Keratinocyte (primary cell): ENCODE measurements at regions not wholly inside any gene's neighbourhood (a gene's known extent, or its start where the extent isn't known, plus 50 kb on each side); places are given as distances from the start of the nearest gene placed in this dataset.

Source experiments
- DNase-seq: peaks from one replicate; pipeline ENCODE4 v3.0.0-alpha.2; 2011; ENCODE audit warnings: low read depth, missing footprints, low spot score
- FAIRE-seq: peaks from 2 replicates; lab custom pipeline; 2011; peaks lifted over from hg19 to GRCh38; lab: Jason Lieb, UNC
- H2AFZ ChIP-seq: 2 replicates; pipeline ENCODE4 v1.6.0; 2012; ENCODE audit warnings: low read length, control low read depth, inconsistent platforms; ENCODE audit not compliant: control insufficient read depth
- H3K27ac ChIP-seq: 2 replicates; pipeline ENCODE4 v1.5.1; 2011; ENCODE audit warnings: low read length; ENCODE audit not compliant: control insufficient read depth, insufficient read depth
- H3K27me3 ChIP-seq: 3 replicates; pipeline ENCODE4 v1.6.0; 2011; ENCODE audit warnings: low read length; ENCODE audit not compliant: control insufficient read depth, insufficient read depth; ENCODE audit errors: extremely low read depth
- H3K36me3 ChIP-seq, 2 experiments: 2 replicates in 1 of 2; 3 replicates in 1 of 2; pipeline ENCODE4 v1.5.1; 2011; ENCODE audit warnings: low read length in 2 of 2, mild to moderate bottlenecking in 1 of 2; ENCODE audit not compliant: control insufficient read depth in 2 of 2, insufficient read depth in 2 of 2; ENCODE audit errors: extremely low read depth in 1 of 2
- H3K4me1 ChIP-seq: 3 replicates; pipeline ENCODE4 v1.5.1; 2011; ENCODE audit warnings: low read length; ENCODE audit not compliant: control insufficient read depth, insufficient read depth; ENCODE audit errors: extremely low read depth
- H3K4me2 ChIP-seq: 3 replicates; pipeline ENCODE4 v1.6.0; 2011; ENCODE audit warnings: low read depth, low read length; ENCODE audit not compliant: control insufficient read depth, insufficient read depth; ENCODE audit errors: extremely low read depth
- H3K4me3 ChIP-seq, 3 experiments: fragments of 200-600 bp in 1 of 3; sonication (generic) in 1 of 3; 2 replicates in 2 of 3; 3 replicates in 1 of 3; pipeline ENCODE4 v1.5.1; 2011 to 2016; ENCODE audit warnings: low read length in 3 of 3, mild to moderate bottlenecking in 3 of 3, control low read depth in 2 of 3, inconsistent platforms in 1 of 3, low read depth in 1 of 3, mixed read lengths in 1 of 3, mixed run types in 1 of 3, moderate library complexity in 1 of 3; ENCODE audit not compliant: control insufficient read depth in 2 of 3, insufficient read depth in 2 of 3; ENCODE audit errors: extremely low read depth in 1 of 3
- H3K79me2 ChIP-seq: 2 replicates; pipeline ENCODE4 v1.6.0; 2012; ENCODE audit warnings: low read length; ENCODE audit not compliant: control insufficient read depth, insufficient read depth
- H3K9ac ChIP-seq: 3 replicates; pipeline ENCODE4 v1.6.0; 2011; ENCODE audit warnings: low read length; ENCODE audit not compliant: control insufficient read depth, insufficient read depth; ENCODE audit errors: extremely low read depth
- H3K9me1 ChIP-seq: 3 replicates; pipeline ENCODE4 v1.6.0; 2011; ENCODE audit warnings: low read length; ENCODE audit not compliant: control insufficient read depth, insufficient read depth; ENCODE audit errors: extremely low read depth
- H3K9me3 ChIP-seq: 2 replicates; pipeline ENCODE4 v1.5.1; 2012; ENCODE audit warnings: low read depth, low read length; ENCODE audit not compliant: control insufficient read depth
- H4K20me1 ChIP-seq: 3 replicates; pipeline ENCODE4 v1.6.0; 2011; ENCODE audit warnings: low read length; ENCODE audit not compliant: control insufficient read depth, insufficient read depth; ENCODE audit errors: extremely low read depth
- CTCF ChIP-seq, 3 experiments: IDR thresholded peaks in 1 of 3; conservative IDR thresholded peaks in 1 of 3; optimal IDR thresholded peaks in 1 of 3; 2 replicates in 2 of 3; 3 replicates in 1 of 3; pipeline versions ENCODE3 to v1.5.1; 2011; ENCODE audit warnings: low read length in 3 of 3, mild to moderate bottlenecking in 3 of 3, moderate library complexity in 2 of 3, control low read depth in 1 of 3, inconsistent platforms in 1 of 3; ENCODE audit not compliant: insufficient read depth in 2 of 3; ENCODE audit errors: extremely low read depth in 1 of 3
- EZH2 ChIP-seq: IDR thresholded peaks from one replicate; pipeline ENCODE4 v1.6.1; 2012; ENCODE audit warnings: inconsistent platforms, mild to moderate bottlenecking, low read length, moderate library complexity
- dilution Hi-C: fragments of 300-500 bp; cut with MboI; formaldehyde crosslinking; loops from one replicate; pipeline ENCODE4 v1.7.0; 2020; ENCODE audit warnings: low sequenced_read_pairs; ENCODE audit not compliant: extremely low pct_ligation_motif_present

GRCh38 chr1:209349363-209350308, 233.9 kb upstream of the CAMK1G start:
- no peaks in the 10 kb centered on the region for H3K79me2 ChIP-seq
- H3K27me3 ChIP-seq: no peaks in the 10 kb centered on the region
- TF ChIP-seq EZH2: no peak
- TF ChIP-seq CTCF (optimal IDR thresholded peaks at IDR 0.05 in 1 of 3, IDR thresholded peaks at IDR 0.05 in 1 of 3, conservative IDR thresholded peaks at IDR 0.05 in 1 of 3; ENCODE audit: extremely low read depth in 1 of 3, insufficient read depth in 2 of 3, low read length in 3 of 3): no peak
- FAIRE-seq: no peak
- H3K4me3 ChIP-seq: no peak overlapping the region
- no peak overlapping the region for H2AFZ ChIP-seq
- H3K27ac ChIP-seq: no peak overlapping the region
- dilution Hi-C loops: no loop called here
- H3K9me1 ChIP-seq: no peaks in the 10 kb centered on the region
- peaks cover 9% of the 10 kb centered on the region for H3K4me1 ChIP-seq
- H4K20me1 ChIP-seq: no peaks in the 10 kb centered on the region
- H3K9me3 ChIP-seq: no peaks in the 10 kb centered on the region
- H3K9ac ChIP-seq: no peak overlapping the region
- no peaks in the 10 kb centered on the region for H3K36me3 ChIP-seq
- H3K4me2 ChIP-seq: no peak overlapping the region
- no peak for DNase-seq

- TF ChIP-seq EZH2 (no peak), CTCF (optimal IDR thresholded peaks at IDR 0.05 in 1 of 3, IDR thresholded peaks at IDR 0.05 in 1 of 3, conservative IDR thresholded peaks at IDR 0.05 in 1 of 3; ENCODE audit: extremely low read depth in 1 of 3, insufficient read depth in 2 of 3, low read length in 3 of 3) (no peak)
- Histone ChIP-seq H4K20me1 (no peaks in the 10 kb centered on the region), H3K4me2 (no peak overlapping the region), H3K4me3 (no peak overlapping the region), H3K27me3 (no peaks in the 10 kb centered on the region), H3K4me1 (peaks cover 36% of the 10 kb centered on the region), H3K9me3 (no peaks in the 10 kb centered on the region), H3K79me2 (no peaks in the 10 kb centered on the region), H3K9ac (no peak overlapping the region), H2AFZ (no peak overlapping the region), H3K36me3 (peaks cover 0 to 3% of the 10 kb centered on the region in 2 experiments), H3K9me1 (no peaks in the 10 kb centered on the region), H3K27ac (no peak overlapping the region)
- FAIRE-seq (peak; percentile 77), DNase-seq (no peak)
- dilution Hi-C loops: no loop called here
Measured at GRCh38 chr1:209353053-209353452, 230.5 kb upstream of the CAMK1G start.
